IPS-NIHi7 (cell line): ENCODE measurements at regions not wholly inside any gene's neighbourhood (a gene's known extent, or its start where the extent isn't known, plus 50 kb on each side); places are given as distances from the start of the nearest gene placed in this dataset.
A peak's percentile ranks its signal among the peaks of the same experiment; 100 is the strongest.
"Not testable (repeated sequence)": the region's sequence is repeated elsewhere in the genome, so short reads cannot be mapped to it uniquely, and the experiment has no call there.

ENCODE experiments used
- DNase-seq: peaks from one replicate; pipeline ENCODE4 v3.0.0; 2012; ENCODE audit warnings: mixed read lengths; ENCODE audit errors: extremely low spot score

- DNase-seq = no peak
Measured at GRCh38 chr7:106583706-106584690, 77.0 kb downstream of the CCDC71L start.

- DNase-seq = no peak
Measured at GRCh38 chr7:106583100-106583499, 77.9 kb downstream of the CCDC71L start.

GRCh38 chr7:106582365-106582764 lies 78.6 kb downstream of the CCDC71L start:
- DNase-seq = no peak

GRCh38 chr7:106579086-106579485 lies 81.9 kb downstream of the CCDC71L start:
- not testable (repeated sequence) for DNase-seq

GRCh38 chr7:106575138-106575823 lies 85.7 kb downstream of the CCDC71L start:
- DNase-seq = no peak

- DNase-seq = no peak
Measured at GRCh38 chr7:106573738-106574137, 87.2 kb downstream of the CCDC71L start.

GRCh38 chr7:106573125-106573663 lies 87.8 kb downstream of the CCDC71L start:
- no peak for DNase-seq

GRCh38 chr7:106572394-106573124 lies 88.4 kb downstream of the CCDC71L start:
- no peak for DNase-seq

- no peak for DNase-seq
Measured at GRCh38 chr7:106571563-106571962, 89.4 kb downstream of the CCDC71L start.

- DNase-seq = no peak
Measured at GRCh38 chr7:106570948-106571418, 90.0 kb downstream of the CCDC71L start.

- no peak for DNase-seq
Measured at GRCh38 chr7:106570146-106570545, 90.8 kb downstream of the CCDC71L start.

GRCh38 chr7:106569500-106569929 lies 91.4 kb downstream of the CCDC71L start:
- no peak for DNase-seq

GRCh38 chr7:106568680-106569499 lies 92.1 kb downstream of the CCDC71L start:
- peak; percentile 35 for DNase-seq

- no peak for DNase-seq
Measured at GRCh38 chr7:106568002-106568679, 92.8 kb downstream of the CCDC71L start.

- DNase-seq = not testable (repeated sequence)
Measured at GRCh38 chr7:106567204-106568001, 93.6 kb downstream of the CCDC71L start.

- DNase-seq = no peak
Measured at GRCh38 chr7:106566672-106567071, 94.3 kb downstream of the CCDC71L start.

- no peak for DNase-seq
Measured at GRCh38 chr7:106566196-106566595, 94.8 kb downstream of the CCDC71L start.

- DNase-seq = no peak
Measured at GRCh38 chr7:106565428-106565827, 95.5 kb downstream of the CCDC71L start.

- no peak for DNase-seq
Measured at GRCh38 chr7:106563466-106564150, 97.3 kb downstream of the CCDC71L start.
